Thyroid gland (tissue), 4 donors: ENCODE measurements at regions not wholly inside any gene's neighbourhood (a gene's known extent, or its start where the extent isn't known, plus 50 kb on each side); places are given as distances from the start of the nearest gene placed in this dataset.

Experiments
- CTCF ChIP-seq, 6 experiments: fragments of 200-600 bp in 3 of 6; fragments of 450-650 bp in 3 of 6; sonication (generic) in 3 of 6; IDR thresholded peaks; one replicate each; pipeline ENCODE4 v1.5.1; 2016 to 2019; ENCODE audit warnings: antibody characterized with exemption in 6 of 6, mild to moderate bottlenecking in 2 of 6, inconsistent platforms in 1 of 6, moderate library complexity in 1 of 6
- POLR2A ChIP-seq, 2 donors: fragments of 450-650 bp; IDR thresholded peaks; one replicate each; pipeline ENCODE4 v1.6.1; 2017; ENCODE audit warnings: antibody characterized with exemption in 2 of 2, mild to moderate bottlenecking in 2 of 2, moderate library complexity in 1 of 2

- no peak for TF ChIP-seq POLR2A (IDR thresholded peaks at IDR 0.05)
- no peak for TF ChIP-seq CTCF (IDR thresholded peaks at IDR 0.05)
Measured at GRCh38 chr20:52033313-52033712, 158.3 kb downstream of the ZFP64 start.
